HepG2 (cell line): ENCODE measurements at regions not wholly inside any gene's neighbourhood (a gene's known extent, or its start where the extent isn't known, plus 50 kb on each side); places are given as distances from the start of the nearest gene placed in this dataset.

Experiments
- HMG20A ChIP-seq: IDR thresholded peaks from 2 replicates; pipeline ENCODE4 v1.6.1; 2016; ENCODE audit warnings: borderline replicate concordance
- HNRNPK ChIP-seq: fragments of 200-400 bp; formaldehyde crosslinking; IDR thresholded peaks from 2 replicates; pipeline ENCODE4 v1.6.1; 2018; ENCODE audit warnings: low read length, low read depth, moderate library complexity, mild to moderate bottlenecking; ENCODE audit not compliant: poor library complexity, severe bottlenecking
- NFIC ChIP-seq: IDR thresholded peaks from 2 replicates; pipeline ENCODE4 v1.6.1; 2012; ENCODE audit warnings: mild to moderate bottlenecking, low read length, inconsistent platforms
- NR2C2 ChIP-seq: sonication (generic); formaldehyde crosslinking; IDR thresholded peaks from 2 replicates; pipeline ENCODE4 v1.4.0; 2020; ENCODE audit warnings: missing genetic modification reagents, mild to moderate bottlenecking, moderate library complexity, borderline replicate concordance
- REPIN1 ChIP-seq: sonication (generic); formaldehyde crosslinking; IDR thresholded peaks from 2 replicates; pipeline ENCODE4 v1.8.0; 2022; ENCODE audit warnings: missing genetic modification reagents, low read depth, mild to moderate bottlenecking, borderline replicate concordance
- SMAD9 ChIP-seq: sonication (generic); formaldehyde crosslinking; IDR thresholded peaks from 2 replicates; pipeline ENCODE4 v1.5.1; 2020; ENCODE audit warnings: mild to moderate bottlenecking, missing genetic modification reagents
- YY1 ChIP-seq: IDR thresholded peaks from 2 replicates; pipeline ENCODE4 v1.6.1; 2011; ENCODE audit warnings: low read length, low read depth, moderate library complexity, mild to moderate bottlenecking; ENCODE audit not compliant: insufficient read depth, insufficient replicate concordance
- ZNF382 ChIP-seq: sonication (generic); formaldehyde crosslinking; IDR thresholded peaks from 2 replicates; pipeline ENCODE4 v1.5.0; 2020; ENCODE audit warnings: missing genetic modification reagents, mild to moderate bottlenecking, borderline replicate concordance
- ZNF446 ChIP-seq: sonication (generic); formaldehyde crosslinking; IDR thresholded peaks from 2 replicates; pipeline ENCODE4 v1.5.0; 2020; ENCODE audit warnings: mild to moderate bottlenecking, missing genetic modification reagents
- ZNF501 ChIP-seq: sonication (generic); formaldehyde crosslinking; IDR thresholded peaks from 2 replicates; pipeline ENCODE4 v1.5.1; 2020; ENCODE audit warnings: mild to moderate bottlenecking, moderate library complexity, missing genetic modification reagents
- ZNF652 ChIP-seq: IDR thresholded peaks from 2 replicates; pipeline ENCODE4 v1.6.1; 2016; ENCODE audit warnings: low read depth, borderline replicate concordance
- TF ChIP-seq, protein P1 (sequence below): IDR thresholded peaks from 2 replicates; pipeline ENCODE4 v1.6.1; 2016; ENCODE audit warnings: mild to moderate bottlenecking, missing biosample characterization, missing genetic modification reagents
- TF ChIP-seq, protein P2 (sequence below): sonication (generic); formaldehyde crosslinking; IDR thresholded peaks from 2 replicates; pipeline ENCODE4 v1.4.0; 2020; ENCODE audit warnings: mild to moderate bottlenecking, missing genetic modification reagents
- TF ChIP-seq, protein P3 (sequence below): sonication (generic); formaldehyde crosslinking; IDR thresholded peaks from 2 replicates; pipeline ENCODE4 v1.8.1; 2023; ENCODE audit warnings: missing genetic modification reagents, inconsistent platforms, borderline replicate concordance
- TF ChIP-seq, protein P4 (sequence below): sonication (generic); formaldehyde crosslinking; IDR thresholded peaks from 2 replicates; pipeline ENCODE4 v1.4.0; 2020; ENCODE audit warnings: missing genetic modification reagents
- TF ChIP-seq, protein P5 (sequence below): sonication (generic); formaldehyde crosslinking; conservative IDR thresholded peaks from 2 replicates; pipeline ENCODE4 v1.4.0; 2020; ENCODE audit warnings: missing genetic modification reagents
- TF ChIP-seq, protein P6 (sequence below): IDR thresholded peaks from 2 replicates; pipeline ENCODE4 v1.6.1; 2016

DNA sequence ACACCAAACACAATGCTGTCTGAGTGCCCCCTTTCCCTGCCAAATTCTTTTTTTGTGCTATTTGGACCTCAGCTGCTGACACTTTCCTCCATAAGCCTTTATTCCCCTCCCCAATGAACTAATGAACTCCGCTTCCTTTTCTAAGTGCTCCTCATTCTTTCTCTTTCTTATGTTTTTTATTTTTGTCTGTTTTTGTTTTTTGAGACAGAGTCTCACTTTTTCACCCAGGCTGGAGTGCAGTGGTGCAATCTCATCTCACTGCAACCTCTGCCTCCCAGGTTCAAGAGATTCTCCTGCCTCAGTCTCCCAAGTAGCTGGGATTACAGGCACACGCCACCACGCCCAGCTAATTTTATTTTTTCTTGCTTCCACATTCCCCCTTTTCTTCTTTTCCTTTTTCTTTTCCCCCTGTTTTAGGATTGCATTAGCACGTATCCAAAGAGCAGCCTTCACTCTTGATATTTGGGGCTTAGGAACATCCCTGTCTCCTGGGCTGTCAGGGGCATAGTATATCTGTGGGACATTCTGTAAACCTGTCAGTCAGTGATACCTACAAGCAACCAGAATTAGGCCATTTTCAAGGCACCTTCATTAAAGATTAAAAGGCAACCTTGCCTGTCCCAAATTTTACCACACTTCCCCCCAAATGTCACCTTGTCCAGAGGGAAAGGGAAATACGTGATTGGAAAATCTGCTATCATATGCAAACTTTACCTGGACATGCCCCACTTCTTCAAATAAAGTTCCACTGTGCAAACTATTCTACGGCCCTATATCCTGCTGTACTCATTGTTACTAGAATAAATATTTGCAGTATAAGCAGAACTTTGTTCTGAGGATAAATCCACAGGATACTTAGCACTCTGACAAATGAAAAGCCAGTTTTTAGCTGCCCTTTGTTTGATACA lies 65.1 kb upstream of the ACSL3 start (continued):
- TF ChIP-seq NR2C2 (0 out of 2 replicates have a peak, but pooled peaks have one; percentile 7), ZNF382 (CRISPR knock-in tag) (no peak), YY1 (no peak), HNRNPK (no peak), NFIC (peak; percentile 90), REPIN1 (CRISPR knock-in tag) (no peak), ZNF652 (peak; percentile 24; the same call in 1 of the 2 replicates), ZNF446 (CRISPR knock-in tag) (no peak), ZNF501 (no peak), HMG20A (CRISPR knock-in tag) (peak; percentile 94), SMAD9 (no peak)
- TF ChIP-seq, protein P1, sequence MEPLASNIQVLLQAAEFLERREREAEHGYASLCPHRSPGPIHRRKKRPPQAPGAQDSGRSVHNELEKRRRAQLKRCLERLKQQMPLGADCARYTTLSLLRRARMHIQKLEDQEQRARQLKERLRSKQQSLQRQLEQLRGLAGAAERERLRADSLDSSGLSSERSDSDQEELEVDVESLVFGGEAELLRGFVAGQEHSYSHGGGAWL (CRISPR knock-in tag): 0 out of 2 replicates have a peak, but pooled peaks have one; percentile 5
- TF ChIP-seq, protein P2, sequence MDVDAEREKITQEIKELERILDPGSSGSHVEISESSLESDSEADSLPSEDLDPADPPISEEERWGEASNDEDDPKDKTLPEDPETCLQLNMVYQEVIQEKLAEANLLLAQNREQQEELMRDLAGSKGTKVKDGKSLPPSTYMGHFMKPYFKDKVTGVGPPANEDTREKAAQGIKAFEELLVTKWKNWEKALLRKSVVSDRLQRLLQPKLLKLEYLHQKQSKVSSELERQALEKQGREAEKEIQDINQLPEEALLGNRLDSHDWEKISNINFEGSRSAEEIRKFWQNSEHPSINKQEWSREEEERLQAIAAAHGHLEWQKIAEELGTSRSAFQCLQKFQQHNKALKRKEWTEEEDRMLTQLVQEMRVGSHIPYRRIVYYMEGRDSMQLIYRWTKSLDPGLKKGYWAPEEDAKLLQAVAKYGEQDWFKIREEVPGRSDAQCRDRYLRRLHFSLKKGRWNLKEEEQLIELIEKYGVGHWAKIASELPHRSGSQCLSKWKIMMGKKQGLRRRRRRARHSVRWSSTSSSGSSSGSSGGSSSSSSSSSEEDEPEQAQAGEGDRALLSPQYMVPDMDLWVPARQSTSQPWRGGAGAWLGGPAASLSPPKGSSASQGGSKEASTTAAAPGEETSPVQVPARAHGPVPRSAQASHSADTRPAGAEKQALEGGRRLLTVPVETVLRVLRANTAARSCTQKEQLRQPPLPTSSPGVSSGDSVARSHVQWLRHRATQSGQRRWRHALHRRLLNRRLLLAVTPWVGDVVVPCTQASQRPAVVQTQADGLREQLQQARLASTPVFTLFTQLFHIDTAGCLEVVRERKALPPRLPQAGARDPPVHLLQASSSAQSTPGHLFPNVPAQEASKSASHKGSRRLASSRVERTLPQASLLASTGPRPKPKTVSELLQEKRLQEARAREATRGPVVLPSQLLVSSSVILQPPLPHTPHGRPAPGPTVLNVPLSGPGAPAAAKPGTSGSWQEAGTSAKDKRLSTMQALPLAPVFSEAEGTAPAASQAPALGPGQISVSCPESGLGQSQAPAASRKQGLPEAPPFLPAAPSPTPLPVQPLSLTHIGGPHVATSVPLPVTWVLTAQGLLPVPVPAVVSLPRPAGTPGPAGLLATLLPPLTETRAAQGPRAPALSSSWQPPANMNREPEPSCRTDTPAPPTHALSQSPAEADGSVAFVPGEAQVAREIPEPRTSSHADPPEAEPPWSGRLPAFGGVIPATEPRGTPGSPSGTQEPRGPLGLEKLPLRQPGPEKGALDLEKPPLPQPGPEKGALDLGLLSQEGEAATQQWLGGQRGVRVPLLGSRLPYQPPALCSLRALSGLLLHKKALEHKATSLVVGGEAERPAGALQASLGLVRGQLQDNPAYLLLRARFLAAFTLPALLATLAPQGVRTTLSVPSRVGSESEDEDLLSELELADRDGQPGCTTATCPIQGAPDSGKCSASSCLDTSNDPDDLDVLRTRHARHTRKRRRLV (CRISPR knock-in tag): peak; percentile 75; the same call in 1 of the 2 replicates
- TF ChIP-seq, protein P3, sequence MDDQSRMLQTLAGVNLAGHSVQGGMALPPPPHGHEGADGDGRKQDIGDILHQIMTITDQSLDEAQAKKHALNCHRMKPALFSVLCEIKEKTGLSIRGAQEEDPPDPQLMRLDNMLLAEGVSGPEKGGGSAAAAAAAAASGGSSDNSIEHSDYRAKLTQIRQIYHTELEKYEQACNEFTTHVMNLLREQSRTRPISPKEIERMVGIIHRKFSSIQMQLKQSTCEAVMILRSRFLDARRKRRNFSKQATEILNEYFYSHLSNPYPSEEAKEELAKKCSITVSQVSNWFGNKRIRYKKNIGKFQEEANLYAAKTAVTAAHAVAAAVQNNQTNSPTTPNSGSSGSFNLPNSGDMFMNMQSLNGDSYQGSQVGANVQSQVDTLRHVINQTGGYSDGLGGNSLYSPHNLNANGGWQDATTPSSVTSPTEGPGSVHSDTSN (CRISPR knock-in tag): no peak
- TF ChIP-seq, protein P4, sequence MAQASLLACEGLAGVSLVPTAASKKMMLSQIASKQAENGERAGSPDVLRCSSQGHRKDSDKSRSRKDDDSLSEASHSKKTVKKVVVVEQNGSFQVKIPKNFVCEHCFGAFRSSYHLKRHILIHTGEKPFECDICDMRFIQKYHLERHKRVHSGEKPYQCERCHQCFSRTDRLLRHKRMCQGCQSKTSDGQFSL (CRISPR knock-in tag): no peak
- TF ChIP-seq, protein P5, sequence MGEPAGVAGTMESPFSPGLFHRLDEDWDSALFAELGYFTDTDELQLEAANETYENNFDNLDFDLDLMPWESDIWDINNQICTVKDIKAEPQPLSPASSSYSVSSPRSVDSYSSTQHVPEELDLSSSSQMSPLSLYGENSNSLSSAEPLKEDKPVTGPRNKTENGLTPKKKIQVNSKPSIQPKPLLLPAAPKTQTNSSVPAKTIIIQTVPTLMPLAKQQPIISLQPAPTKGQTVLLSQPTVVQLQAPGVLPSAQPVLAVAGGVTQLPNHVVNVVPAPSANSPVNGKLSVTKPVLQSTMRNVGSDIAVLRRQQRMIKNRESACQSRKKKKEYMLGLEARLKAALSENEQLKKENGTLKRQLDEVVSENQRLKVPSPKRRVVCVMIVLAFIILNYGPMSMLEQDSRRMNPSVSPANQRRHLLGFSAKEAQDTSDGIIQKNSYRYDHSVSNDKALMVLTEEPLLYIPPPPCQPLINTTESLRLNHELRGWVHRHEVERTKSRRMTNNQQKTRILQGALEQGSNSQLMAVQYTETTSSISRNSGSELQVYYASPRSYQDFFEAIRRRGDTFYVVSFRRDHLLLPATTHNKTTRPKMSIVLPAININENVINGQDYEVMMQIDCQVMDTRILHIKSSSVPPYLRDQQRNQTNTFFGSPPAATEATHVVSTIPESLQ (CRISPR knock-in tag): peak; percentile 50; the same call in 1 of the 2 replicates
- TF ChIP-seq, protein P6, sequence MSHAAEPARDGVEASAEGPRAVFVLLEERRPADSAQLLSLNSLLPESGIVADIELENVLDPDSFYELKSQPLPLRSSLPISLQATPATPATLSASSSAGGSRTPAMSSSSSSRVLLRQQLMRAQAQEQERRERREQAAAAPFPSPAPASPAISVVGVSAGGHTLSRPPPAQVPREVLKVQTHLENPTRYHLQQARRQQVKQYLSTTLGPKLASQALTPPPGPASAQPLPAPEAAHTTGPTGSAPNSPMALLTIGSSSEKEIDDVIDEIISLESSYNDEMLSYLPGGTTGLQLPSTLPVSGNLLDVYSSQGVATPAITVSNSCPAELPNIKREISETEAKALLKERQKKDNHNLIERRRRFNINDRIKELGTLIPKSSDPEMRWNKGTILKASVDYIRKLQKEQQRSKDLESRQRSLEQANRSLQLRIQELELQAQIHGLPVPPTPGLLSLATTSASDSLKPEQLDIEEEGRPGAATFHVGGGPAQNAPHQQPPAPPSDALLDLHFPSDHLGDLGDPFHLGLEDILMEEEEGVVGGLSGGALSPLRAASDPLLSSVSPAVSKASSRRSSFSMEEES (CRISPR knock-in tag): peak; percentile 77
